Endothelial cell (in vitro differentiated cells): ENCODE measurements at regions not wholly inside any gene's neighbourhood (a gene's known extent, or its start where the extent isn't known, plus 50 kb on each side); places are given as distances from the start of the nearest gene placed in this dataset.

Source experiments
- DNase-seq: peaks from one replicate; pipeline ENCODE4 v3.0.0; 2021; ENCODE audit warnings: low spot score
- H3K27ac Mint-ChIP-seq: one replicate; pipeline ENCODE4 v1.8.0; 2021; ENCODE audit warnings: mixed read lengths, inconsistent platforms; ENCODE audit not compliant: unreplicated experiment
- H3K27me3 Mint-ChIP-seq: one replicate; pipeline ENCODE4 v1.8.0; 2021; ENCODE audit warnings: mild to moderate bottlenecking, moderate library complexity, mixed read lengths, inconsistent platforms; ENCODE audit not compliant: unreplicated experiment
- H3K36me3 Mint-ChIP-seq: one replicate; pipeline ENCODE4 v1.8.0; 2021; ENCODE audit warnings: mild to moderate bottlenecking, low read depth, mixed read lengths, inconsistent platforms; ENCODE audit not compliant: unreplicated experiment
- H3K4me1 Mint-ChIP-seq: one replicate; pipeline ENCODE4 v1.8.0; 2021; ENCODE audit warnings: mild to moderate bottlenecking, mixed read lengths, inconsistent platforms; ENCODE audit not compliant: unreplicated experiment
- H3K4me3 Mint-ChIP-seq: one replicate; pipeline ENCODE4 v1.8.0; 2021; ENCODE audit warnings: mild to moderate bottlenecking, mixed read lengths, inconsistent platforms; ENCODE audit not compliant: unreplicated experiment
- H3K9me3 Mint-ChIP-seq: one replicate; pipeline ENCODE4 v1.8.0; 2021; ENCODE audit warnings: mixed read lengths, inconsistent platforms; ENCODE audit not compliant: unreplicated experiment
- CTCF ChIP-seq: fragments of 200-600 bp; sonication (generic); IDR thresholded peaks from one replicate; pipeline ENCODE4 v1.5.0; 2021; ENCODE audit warnings: antibody characterized with exemption; ENCODE audit not compliant: unreplicated experiment

- Mint-ChIP-seq H3K4me1 (peaks cover 8% of the 10 kb centered on the region), H3K36me3 (no peaks in the 10 kb centered on the region), H3K9me3 (no peaks in the 10 kb centered on the region), H3K27ac (no peak overlapping the region), H3K27me3 (no peaks in the 10 kb centered on the region), H3K4me3 (no peak overlapping the region)
- no peak for DNase-seq
- TF ChIP-seq CTCF, result no peak
Measured at GRCh38 chr9:91055845-91056244, 254.2 kb downstream of the SYK start.

- Mint-ChIP-seq H3K4me1 (peaks cover 14% of the 10 kb centered on the region), H3K4me3 (no peak overlapping the region), H3K27me3 (no peaks in the 10 kb centered on the region), H3K36me3 (no peaks in the 10 kb centered on the region), H3K27ac (no peak overlapping the region), H3K9me3 (no peaks in the 10 kb centered on the region)
- TF ChIP-seq CTCF, result no peak
- DNase-seq, result no peak
Measured at GRCh38 chr9:91056486-91056885, 254.9 kb downstream of the SYK start.

- Mint-ChIP-seq H3K4me1 (peaks cover 16% of the 10 kb centered on the region), H3K27ac (no peak overlapping the region), H3K4me3 (no peak overlapping the region), H3K36me3 (no peaks in the 10 kb centered on the region), H3K27me3 (no peaks in the 10 kb centered on the region), H3K9me3 (no peaks in the 10 kb centered on the region)
- no peak for DNase-seq
- TF ChIP-seq CTCF, result no peak
Measured at GRCh38 chr9:91056917-91057316, 255.3 kb downstream of the SYK start.

GRCh38 chr9:91059713-91060112 is 258.1 kb downstream of the SYK start:
- no peak for TF ChIP-seq CTCF
- DNase-seq, result no peak
- Mint-ChIP-seq H3K4me1 (peaks cover 16% of the 10 kb centered on the region), H3K9me3 (no peaks in the 10 kb centered on the region), H3K27me3 (no peaks in the 10 kb centered on the region), H3K27ac (no peak overlapping the region), H3K36me3 (no peaks in the 10 kb centered on the region), H3K4me3 (no peak overlapping the region)

- H3K9me3 Mint-ChIP-seq, result no peaks in the 10 kb centered on the region
- H3K4me3 Mint-ChIP-seq, result no peak overlapping the region
- H3K27me3 Mint-ChIP-seq, result no peaks in the 10 kb centered on the region
- TF ChIP-seq CTCF, result no peak
- H3K36me3 Mint-ChIP-seq, result no peaks in the 10 kb centered on the region
- H3K27ac Mint-ChIP-seq, result no peak overlapping the region
- H3K4me1 Mint-ChIP-seq, result peaks cover 16% of the 10 kb centered on the region
- no peak for DNase-seq
Measured at GRCh38 chr9:91060520-91061343, 259.1 kb downstream of the SYK start.
